ENCODE measurements at regions not wholly inside any gene's neighbourhood (a gene's known extent, or its start where the extent isn't known, plus 50 kb on each side); places are given as distances from the start of the nearest gene placed in this dataset.

DNA sequence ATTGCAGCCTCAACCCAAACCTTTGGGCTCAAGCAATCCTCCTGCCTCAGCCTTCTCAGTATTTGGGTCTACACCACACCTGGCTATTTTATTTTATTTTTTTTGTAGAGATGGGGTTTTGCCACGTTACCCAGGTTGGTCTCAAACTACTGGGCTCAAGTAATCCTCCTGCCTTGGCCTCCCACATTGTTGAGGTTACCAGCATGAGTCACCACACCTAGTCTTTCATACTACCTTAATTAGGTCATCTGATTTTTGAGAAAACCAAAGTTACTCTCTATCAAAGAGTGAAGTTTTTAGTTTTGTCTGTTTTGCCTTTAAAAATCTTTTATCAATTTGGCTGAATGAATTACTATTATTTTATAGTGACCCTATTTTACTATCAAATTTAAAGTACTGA lies 335.6 kb upstream of the LRRC4C start:
- TF ChIP-seq POLR2A (IDR thresholded peaks at IDR 0.05; ENCODE audit: low read depth, low read length) (no peak), POLR2AphosphoS5 (IDR thresholded peaks at IDR 0.05; ENCODE audit: low read depth, low read length) (no peak), PAX5 (IDR thresholded peaks at IDR 0.05; ENCODE audit: insufficient read depth, low read length, severe bottlenecking) (no peak), SPI1 (IDR thresholded peaks at IDR 0.05; ENCODE audit: low read depth, low read length) (no peak), TAF1 (IDR thresholded peaks at IDR 0.05; ENCODE audit: low read depth, low read length) (no peak)

Measured in GM12891 (cell line).